Middle frontal gyrus (tissue), 1 donor: ENCODE measurements at regions not wholly inside any gene's neighbourhood (a gene's known extent, or its start where the extent isn't known, plus 50 kb on each side); places are given as distances from the start of the nearest gene placed in this dataset.

Source experiments
- DNase-seq: peaks from one replicate; pipeline ENCODE4 v3.0.0-alpha.2; 2015; ENCODE audit warnings: low spot score; ENCODE audit errors: extremely low spot score

- DNase-seq, result no peak
Observed at GRCh38 chr21:35238119-35238518, 189.0 kb upstream of the RUNX1 start.

- no peak for DNase-seq
Observed at GRCh38 chr21:35237287-35237686, 188.2 kb upstream of the RUNX1 start.

DNA sequence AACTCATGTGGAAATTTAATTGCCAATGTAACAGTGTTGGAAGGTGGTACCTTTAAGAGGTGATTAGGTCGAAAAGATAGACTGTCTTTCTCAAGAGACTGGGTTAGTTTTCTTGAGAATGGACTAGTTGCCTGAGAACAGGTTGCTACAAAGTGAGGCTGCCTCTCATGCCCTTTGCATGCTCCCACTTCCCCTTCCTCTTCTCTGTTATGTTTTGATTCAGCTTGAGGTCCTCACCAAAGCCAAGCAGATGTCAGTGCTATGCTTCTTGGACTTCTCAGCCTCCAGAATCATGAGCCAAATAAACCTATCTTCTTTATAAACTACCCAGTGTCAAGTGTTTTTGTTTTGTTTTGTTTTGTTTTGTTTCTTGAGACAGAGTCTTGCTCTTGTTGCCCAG is 187.0 kb upstream of the RUNX1 start:
- no peak for DNase-seq

- DNase-seq, result no peak
Observed at GRCh38 chr21:35234725-35235124, 185.6 kb upstream of the RUNX1 start.

GRCh38 chr21:35233756-35234155 is 184.7 kb upstream of the RUNX1 start:
- DNase-seq, result no peak

DNA sequence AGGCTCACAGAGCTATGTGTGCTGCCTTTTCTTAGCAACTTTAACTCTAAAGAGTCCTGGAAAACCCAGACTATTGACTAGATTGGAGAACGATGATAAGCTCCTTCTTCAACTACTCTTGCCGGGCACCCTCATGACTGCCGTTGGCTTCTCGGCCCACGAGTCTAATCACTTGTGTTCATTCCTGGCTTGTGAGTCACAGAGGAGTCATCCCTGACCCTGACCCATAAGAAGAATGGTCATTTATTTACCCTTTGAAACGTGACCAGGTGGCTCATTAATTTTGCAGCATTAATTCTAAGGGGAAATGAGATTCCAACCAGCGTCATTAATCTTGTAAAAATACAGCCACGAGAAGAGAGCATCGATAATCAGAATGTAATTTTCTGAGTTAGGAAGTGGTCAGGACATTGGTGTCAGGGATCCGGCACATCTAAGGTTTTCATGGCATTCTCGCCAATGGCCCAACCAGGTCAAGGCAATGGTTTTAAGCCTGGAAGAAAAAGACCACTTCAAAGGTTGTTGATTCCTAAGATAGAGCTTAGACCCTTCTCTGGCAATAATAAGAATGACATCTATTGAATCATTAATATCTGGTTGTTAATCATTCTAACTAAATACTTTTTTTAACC is 183.6 kb upstream of the RUNX1 start:
- DNase-seq, result no peak

DNA sequence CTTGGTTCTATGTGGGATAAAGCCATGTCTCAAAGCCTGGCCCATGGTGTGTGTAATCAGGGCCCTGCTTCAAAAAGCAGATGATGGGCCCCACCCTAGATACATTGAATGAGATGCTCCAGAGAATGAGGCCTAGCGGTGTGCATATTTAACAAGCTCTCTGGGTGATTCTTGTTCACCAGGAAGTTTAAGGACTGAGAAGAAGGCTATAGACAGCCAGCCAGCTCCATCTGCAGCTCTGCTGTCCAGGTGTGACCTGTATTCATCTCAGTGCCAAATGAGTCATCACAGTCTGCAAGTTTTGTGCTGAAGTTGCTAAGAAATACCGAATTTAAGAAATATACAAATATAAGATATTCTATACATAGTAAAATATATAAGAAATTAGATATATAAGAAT is 182.0 kb upstream of the RUNX1 start:
- DNase-seq, result no peak

DNA sequence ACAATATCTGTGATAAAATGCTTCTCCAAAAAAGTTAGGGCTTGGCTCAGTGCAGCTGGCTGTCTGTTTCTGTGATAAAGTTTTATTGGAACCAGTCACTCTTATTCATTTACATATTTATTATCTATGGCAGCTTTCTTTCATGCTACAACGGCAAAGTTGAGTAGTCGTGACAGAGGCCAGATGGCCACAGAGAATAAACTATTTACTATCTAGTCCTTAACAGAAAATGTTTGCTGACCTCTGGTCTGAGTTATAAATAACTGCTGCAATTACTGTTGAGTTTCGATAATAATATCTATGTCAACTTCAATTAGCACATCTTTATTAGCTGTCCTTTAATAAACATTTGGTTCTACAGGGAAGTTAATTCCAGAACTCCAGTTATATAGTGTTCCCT is 180.2 kb upstream of the RUNX1 start:
- DNase-seq, result no peak

GRCh38 chr21:35227786-35228185 is 178.7 kb upstream of the RUNX1 start:
- no peak for DNase-seq

GRCh38 chr21:35226968-35227744 is 178.1 kb upstream of the RUNX1 start:
- DNase-seq, result no peak

- DNase-seq, result no peak
Observed at GRCh38 chr21:35226328-35226727, 177.2 kb upstream of the RUNX1 start.

DNA sequence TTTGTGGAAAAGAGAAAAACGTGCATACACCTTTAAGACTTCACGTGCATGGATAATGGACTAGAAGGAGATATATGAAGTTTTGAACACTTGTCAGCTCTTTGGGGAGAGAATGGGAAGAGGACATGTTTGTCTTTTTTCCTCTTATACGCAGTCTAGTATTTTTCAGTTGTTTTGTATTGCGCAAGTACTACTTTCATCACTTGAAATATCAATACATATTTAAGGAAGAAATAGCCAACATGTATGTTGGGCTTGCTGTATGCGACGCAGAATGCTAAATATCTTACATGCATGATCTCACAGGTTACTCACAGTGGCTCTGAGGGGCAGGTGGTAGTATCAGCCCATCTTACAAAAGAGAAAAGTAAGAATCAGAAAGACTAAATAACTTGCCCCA is 176.5 kb upstream of the RUNX1 start:
- DNase-seq, result no peak

DNA sequence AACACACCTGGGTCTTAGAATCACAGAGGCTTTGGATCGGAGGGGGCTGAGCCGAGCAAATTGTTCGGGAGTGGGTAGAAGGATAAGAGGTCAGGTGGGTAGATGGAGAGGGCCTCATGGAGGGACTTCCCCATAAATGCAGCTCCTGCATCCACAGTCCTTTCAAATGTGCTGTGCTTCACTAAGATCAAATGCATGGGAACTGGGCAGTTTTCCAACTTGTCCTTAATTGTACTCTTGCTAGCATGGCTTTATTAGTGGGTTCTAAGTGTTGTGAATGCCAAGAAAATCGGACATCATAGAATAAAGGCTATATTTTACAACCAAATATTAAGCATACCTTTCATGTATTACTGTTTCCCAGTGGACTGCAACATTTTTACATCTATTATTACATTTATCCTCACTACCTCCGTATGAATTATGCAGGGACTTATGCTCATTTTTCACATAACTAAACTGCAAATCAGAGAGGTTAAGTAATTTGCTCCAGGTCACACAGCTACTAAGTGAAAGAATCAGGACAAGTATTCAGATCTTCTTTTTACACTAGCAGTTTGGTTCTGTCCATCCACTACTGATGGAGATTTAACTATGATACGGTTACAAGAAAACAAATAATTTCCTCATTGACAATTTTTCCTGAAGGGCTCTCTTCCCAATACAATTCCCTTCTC is 174.5 kb upstream of the RUNX1 start:
- no peak for DNase-seq

DNA sequence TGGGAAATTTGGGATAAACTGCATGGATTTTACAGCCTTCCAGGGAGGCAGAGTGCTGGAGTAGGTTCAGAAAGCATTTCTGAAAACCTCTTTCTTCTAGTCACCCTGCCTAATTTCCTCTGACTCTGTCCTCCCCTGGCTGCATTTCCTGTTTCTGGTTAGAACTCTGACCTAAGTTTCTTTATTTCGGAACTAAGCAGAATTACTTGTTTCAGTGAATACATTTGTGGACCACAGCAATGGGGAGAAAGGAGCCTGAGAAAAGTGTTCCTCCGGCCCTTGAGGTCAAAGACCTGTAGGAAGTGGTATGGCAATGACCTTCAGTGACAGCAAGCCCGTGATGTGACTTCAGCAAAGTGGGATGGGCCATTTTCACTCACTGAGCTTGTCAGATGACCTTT is 173.4 kb upstream of the RUNX1 start:
- no peak for DNase-seq

DNA sequence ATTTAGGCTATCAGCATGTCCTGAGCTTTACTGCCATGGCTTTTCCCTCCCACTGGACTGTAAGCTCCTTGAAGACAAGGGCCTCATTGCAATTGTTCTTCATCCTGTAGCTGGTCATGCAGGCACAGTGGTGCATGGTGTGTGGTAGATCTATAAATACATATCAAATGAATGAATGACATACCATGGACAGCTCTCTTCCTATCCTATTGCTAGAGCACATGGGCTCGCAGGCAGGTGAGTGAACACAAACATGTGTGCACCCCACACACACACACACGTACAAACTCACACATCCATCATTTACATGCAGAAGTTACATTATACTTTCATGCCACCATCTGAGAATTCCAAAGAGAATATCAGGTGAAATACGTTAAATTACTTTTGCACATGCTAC is 172.9 kb upstream of the RUNX1 start:
- no peak for DNase-seq

DNA sequence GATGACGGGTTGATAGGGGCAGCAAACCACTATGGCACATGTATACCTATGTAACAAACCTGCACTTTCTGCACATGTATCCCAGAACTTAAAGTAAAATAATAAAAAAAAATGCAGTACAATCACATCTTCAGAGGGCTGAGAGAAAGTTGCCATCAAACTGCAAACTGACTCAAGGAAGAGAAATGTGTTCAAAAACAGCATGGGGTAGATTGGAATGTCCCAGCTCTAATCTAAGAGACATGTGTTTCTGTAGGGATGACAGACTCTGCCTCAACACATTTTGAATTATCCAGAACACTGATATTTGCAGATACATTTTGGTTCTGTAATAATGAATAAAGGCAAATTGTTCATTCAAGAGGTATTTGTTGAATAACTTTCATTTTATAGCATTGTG is 171.2 kb upstream of the RUNX1 start:
- DNase-seq, result no peak

DNA sequence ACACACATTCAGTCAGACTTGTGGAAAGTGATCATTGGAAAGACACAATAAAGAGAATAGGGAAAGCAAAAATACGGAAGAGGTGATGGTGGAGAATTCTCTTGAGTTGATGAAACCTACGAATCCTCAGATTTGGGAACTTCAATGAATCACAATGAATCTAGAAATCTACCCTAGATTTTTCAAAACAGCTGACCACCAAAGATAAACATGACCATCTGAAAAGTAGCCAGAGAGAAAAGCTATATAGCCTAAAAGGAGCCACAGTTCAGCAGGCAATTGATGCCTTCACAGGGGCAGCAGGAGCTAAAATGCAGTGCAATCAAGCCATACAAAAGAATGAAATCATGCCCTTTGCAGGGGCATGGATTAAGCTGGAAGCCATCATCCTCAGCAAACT is 170.6 kb upstream of the RUNX1 start:
- DNase-seq, result no peak

- no peak for DNase-seq
Observed at GRCh38 chr21:35219291-35219690, 170.2 kb upstream of the RUNX1 start.

- no peak for DNase-seq
Observed at GRCh38 chr21:35217504-35218060, 168.5 kb upstream of the RUNX1 start.

- no peak for DNase-seq
Observed at GRCh38 chr21:35216996-35217395, 167.9 kb upstream of the RUNX1 start.

DNA sequence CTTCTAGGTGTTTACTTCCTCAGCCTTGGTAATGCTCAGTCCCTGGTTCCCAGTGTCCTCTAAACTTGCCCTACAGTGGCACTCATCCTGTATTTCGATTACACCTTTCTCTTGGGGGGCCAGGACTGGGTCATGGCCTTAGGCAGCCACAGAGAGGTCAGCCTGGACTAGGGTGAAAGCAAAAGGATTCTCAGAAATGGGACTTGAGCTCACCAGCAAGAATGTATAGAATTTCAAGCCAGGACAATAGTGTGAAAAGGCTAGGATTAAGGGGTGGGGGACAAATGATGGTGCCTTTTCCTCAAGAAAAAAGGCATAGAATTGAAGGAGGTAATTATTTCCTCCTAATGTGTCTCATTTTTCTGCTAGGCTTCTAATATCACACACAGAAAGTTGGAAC is 166.8 kb upstream of the RUNX1 start:
- no peak for DNase-seq

DNA sequence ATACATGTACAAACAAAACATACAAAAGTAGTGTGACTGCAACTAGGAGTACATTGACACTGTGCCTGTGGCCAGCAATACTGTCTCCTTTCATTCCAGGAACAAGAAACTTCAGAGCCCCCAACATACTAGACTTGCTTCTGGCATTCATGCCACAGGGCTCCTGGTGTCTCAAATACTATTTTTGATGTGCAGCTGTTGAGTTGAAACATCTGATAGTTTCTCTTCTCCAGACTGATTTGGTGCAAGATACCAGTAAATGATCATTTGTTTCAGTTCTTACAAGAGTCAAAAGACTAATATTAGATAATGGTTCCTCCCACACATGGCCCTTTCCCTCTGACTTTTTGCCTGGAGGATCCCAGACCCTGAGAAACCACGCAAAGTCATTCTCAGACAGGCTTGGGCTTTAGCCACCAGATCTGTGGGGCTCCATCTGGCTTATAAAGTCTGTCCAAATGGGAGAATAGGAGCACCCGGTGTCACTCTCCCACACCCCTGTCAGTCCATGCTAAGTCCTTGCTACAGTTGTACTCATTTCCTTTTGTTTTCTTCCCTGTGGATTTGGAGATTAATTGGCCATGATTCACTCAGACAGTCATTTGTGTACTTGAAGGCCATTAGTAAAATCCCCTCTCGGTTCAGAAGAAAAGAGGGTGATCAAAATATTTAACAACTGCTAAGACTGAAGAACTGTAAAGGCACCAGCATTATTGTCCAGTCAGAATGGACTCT is 163.5 kb upstream of the RUNX1 start:
- no peak for DNase-seq
